Dedifferentiated amniotic fluid mesenchymal stem cell (primary cell): ENCODE measurements at regions not wholly inside any gene's neighbourhood (a gene's known extent, or its start where the extent isn't known, plus 50 kb on each side); places are given as distances from the start of the nearest gene placed in this dataset.

Source experiments
- DNase-seq: peaks from one replicate; pipeline ENCODE4 v3.0.0-alpha.2; 2016; ENCODE audit errors: extremely low spot score

GRCh38 chr22:47245286-47245685, 482.8 kb downstream of the TBC1D22A start:
- no peak for DNase-seq

GRCh38 chr22:47240116-47240515, 477.7 kb downstream of the TBC1D22A start:
- DNase-seq: no peak

DNA sequence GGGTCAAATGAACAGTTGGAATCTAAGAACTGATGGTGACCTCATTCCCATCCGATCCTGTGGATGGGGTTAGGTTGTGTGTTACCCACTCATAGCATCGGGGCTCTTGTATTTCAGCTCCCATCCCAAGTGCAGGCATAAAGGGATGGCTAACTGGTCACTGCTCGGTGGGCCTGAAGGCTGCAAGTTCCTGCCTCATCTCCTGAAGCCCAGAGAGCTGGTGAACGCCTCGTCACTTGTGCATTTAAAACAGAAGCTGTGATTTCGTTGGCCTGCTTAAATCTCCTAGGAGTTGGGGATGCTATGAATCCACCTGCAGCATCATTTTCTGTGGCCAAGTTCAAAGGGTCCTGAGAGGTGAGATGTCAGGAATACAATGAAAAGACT, 477.0 kb downstream of the TBC1D22A start:
- DNase-seq: no peak

DNA sequence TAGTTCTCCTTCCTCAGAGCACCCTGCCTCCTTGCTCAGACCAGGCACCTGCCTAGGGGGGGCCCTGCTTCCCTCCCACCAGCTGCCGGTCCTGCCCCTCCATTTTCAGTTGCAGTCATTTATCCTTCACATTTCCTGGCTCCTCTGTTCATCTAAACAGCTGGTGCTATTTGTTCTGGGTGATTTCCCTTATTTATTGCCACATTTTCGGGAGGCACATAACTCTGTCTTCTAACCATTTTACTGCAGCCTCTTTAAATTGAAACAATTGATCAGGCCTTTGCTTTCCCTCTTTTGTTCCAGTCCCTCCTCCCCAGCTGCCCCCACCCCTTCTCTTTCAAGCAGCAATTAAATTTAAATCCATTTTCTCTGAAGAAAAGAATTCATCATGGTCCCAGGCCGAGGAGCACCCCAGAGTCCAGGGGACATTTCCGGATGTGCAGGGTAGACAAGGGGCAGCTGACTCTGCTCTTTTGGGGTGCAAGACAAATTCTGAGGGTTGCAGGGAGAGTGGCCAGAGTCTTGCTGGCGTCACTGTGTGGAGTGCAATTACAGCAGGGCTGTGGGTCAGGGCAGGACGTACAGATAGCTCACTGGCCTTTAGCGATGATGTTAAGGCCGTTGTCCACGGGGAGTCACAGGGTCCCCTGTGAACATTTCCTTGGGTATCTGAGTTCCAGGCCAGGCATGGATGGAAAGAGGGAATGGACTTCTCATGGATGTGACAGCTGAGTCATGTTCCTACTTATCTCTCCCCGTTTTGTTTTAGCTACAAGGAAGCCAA, 476.4 kb downstream of the TBC1D22A start:
- no peak for DNase-seq

- DNase-seq: no peak
These were observed 475.5 kb downstream of the TBC1D22A start for GRCh38 chr22:47237890-47238480.

- DNase-seq: no peak
These were observed 474.3 kb downstream of the TBC1D22A start for GRCh38 chr22:47236718-47237117.

- no peak for DNase-seq
These were observed 473.7 kb downstream of the TBC1D22A start for GRCh38 chr22:47236161-47236560.

- no peak for DNase-seq
These were observed 471.1 kb downstream of the TBC1D22A start for GRCh38 chr22:47233316-47234243.

GRCh38 chr22:47232753-47233152, 470.3 kb downstream of the TBC1D22A start:
- no peak for DNase-seq

- no peak for DNase-seq
These were observed 469.7 kb downstream of the TBC1D22A start for GRCh38 chr22:47232197-47232596.

GRCh38 chr22:47231759-47232158, 469.3 kb downstream of the TBC1D22A start:
- no peak for DNase-seq

DNA sequence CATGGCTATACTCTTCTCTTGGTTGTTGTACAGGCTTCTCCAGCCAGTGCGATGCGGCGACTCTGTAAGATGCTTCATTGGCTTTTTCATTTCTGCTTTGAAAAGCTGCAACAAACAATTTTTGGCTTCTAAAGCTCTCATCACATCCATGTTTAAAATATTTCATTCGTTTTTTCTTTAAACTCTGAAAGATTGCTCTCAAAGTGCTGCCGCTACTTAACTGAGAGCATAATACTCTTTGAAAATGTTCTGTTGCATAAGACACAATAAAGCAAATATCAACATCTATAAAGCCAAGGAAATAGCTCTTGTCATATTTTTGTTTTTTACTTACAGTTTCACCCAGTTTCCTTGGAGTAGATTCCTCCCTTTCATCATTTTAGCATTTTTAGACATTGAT, 468.3 kb downstream of the TBC1D22A start:
- no peak for DNase-seq

DNA sequence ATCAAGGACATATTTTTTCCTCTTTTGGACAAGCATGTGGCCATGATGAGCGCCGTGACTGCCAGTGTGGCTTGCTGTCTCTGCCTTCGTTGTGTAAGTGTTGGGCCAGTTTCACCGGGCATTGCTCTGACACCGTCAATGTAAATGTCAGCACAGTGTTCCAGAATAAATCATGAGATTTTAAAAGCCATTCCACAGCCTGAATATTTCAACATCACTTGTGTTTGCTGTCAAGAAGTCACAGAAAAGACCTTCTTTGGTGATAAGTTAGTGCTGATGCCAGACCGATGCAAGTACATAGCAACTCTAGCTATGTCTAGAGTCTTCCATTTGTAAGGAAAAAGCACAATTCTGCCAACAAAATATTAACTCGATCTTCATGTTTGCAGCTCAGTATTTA, 467.8 kb downstream of the TBC1D22A start:
- no peak for DNase-seq

DNA sequence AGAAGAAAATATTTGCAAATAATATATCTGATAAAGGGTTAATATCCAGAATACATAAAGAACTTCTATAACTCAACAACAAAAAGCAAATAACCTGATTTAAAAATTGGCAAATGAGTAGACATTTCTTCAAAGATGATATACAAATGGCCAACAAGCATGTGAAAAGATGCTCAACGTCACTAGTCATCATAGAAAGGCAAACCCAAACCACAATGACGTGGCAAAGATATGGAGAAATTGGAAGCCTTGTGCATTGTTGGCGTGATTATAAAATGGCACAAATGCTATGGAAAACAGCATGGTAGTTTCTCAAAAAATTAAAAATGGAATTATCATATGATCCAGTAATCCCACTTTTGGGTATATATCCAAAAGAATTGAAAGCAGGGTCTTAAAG, 466.3 kb downstream of the TBC1D22A start:
- DNase-seq: no peak

- no peak for DNase-seq
These were observed 463.6 kb downstream of the TBC1D22A start for GRCh38 chr22:47225931-47226633.

- DNase-seq: no peak
These were observed 462.9 kb downstream of the TBC1D22A start for GRCh38 chr22:47225080-47225930.
